ENCODE measurements at regions not wholly inside any gene's neighbourhood (a gene's known extent, or its start where the extent isn't known, plus 50 kb on each side); places are given as distances from the start of the nearest gene placed in this dataset.

GRCh38 chr2:107006836-107007235 is 120.9 kb upstream of the ST6GAL2 start:
- no peak for TF ChIP-seq POLR2AphosphoS5 (IDR thresholded peaks at IDR 0.05)
- no peak for TF ChIP-seq CTCF (IDR thresholded peaks at IDR 0.05)
- no peak for TF ChIP-seq POLR2A (IDR thresholded peaks at IDR 0.05)
